Cerebellar cortex (tissue), 1 donor: ENCODE measurements at regions not wholly inside any gene's neighbourhood (a gene's known extent, or its start where the extent isn't known, plus 50 kb on each side); places are given as distances from the start of the nearest gene placed in this dataset.

Source experiments
- DNase-seq: peaks from one replicate; pipeline ENCODE4 v3.0.0-alpha.2; 2015; ENCODE audit warnings: low spot score

DNA sequence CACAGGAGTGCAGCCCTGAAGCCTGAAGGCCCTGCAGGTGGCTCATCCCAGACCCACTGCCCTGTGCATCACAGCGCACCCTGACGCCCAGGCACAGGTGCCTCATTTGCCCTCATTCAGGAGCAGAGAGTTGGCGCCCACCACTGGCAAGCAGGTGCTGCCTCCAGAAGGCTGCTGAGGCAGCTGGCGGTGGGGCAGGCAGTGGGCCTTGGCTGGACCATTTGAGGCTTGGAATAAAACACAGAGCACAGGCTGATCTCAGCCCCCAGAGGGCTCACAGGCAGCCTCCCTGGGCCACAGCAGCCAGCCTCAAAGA lies 1151.9 kb downstream of the BRD1 start:
- no peak for DNase-seq

DNA sequence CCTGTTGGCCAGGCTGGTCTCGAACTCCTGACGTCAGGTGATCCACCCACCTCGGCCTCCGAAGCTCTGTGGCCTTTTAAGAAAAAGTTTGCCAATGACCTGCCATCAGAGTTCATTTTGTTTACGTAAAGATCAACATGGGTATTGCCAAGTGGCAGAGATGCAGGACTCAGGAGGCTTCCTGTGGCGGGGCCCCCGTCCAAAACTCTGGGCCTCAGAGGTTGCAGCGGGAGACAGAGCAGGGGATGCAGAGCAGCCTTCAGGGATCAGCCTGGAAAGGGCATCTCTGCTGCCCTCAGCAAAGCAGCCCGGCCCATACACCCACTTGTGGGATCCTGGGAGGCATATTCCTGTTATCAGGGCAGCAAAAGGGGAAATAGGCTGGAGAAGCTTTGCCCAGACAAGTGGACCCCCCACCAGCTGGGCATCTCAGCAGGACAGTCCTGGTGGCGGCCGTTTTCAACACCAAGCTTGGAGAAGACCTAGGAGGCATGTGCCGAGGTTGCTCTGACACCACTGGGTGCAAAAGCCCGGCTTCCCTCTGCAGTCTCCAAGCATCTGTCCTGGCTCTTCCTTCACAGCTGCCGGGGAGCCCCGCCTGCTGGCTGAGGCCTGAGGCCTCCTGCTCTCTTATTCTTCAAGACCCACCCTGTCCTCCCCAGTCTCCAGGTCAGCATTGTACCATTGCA lies 1152.4 kb downstream of the BRD1 start:
- DNase-seq, result no peak

DNA sequence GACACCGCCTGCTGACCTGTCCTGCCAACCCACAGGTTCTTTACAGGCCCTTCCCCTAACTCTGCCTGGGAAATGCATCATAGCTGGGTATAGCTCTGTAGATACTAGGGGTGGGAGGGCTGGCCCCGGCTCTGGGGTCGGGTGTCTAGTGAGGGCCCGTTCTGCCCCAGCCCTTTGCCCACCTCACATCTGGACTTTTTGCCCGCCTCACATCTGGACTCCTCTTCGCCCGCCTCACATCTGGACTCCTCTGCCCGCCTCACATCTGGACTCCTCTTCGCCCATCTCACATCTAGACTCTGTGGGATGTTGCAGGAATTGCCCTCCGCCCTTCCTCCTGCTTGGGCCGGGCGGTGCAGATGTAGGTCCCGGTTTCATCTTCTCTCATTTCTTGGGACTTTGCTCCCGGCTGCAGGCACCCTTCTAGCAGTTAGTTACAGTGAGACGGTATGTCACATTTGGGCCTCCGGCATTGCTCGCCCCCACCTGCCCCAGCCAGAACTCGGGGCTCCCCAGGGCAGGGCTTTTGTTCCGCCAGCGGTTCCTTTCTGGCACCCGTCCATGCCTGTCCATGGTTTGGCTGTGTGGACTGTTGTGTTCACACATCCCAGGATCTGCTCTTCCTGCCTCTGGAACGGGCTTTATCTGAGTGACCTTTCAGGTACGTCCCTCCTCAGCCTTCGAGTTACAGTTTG lies 1153.7 kb downstream of the BRD1 start:
- DNase-seq, result no peak

DNA sequence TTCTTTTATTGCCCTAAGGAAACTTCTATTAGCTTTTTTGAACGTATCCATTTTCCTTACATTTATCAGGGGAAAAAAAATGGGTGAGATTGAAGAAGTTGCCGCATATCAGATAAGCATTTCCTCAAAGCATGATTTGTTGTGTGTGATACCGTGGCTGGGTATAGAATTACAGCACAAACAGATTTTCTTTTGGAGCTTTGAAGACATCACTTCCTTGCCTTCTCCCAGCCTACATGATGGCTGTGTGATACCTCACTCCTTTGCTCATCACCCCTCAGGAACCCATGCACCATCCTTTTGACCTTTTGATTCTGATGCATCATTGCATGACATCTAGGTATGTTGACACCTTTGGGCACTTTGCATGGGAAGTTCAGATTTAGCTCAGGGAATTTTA lies 1155.3 kb downstream of the BRD1 start:
- DNase-seq, result no peak

DNA sequence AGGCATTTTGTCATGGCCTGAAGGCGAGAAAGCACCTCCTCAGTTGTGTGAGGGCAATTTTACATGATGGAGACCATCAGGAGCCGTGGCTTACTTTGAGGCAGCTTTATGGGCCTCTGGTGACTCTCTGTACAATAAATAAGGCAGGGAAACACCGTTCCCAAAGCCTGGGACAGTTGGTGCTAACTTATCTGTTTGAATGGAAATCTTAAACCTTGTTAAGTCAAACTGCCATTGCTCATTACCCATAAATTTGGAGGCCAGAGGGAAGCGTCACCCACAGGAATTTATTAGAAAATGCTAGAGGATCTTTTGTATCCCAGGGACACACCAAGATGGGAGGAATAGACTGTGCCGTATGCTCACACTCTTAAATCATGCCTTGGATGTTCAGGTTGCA lies 1156.9 kb downstream of the BRD1 start:
- no peak for DNase-seq

GRCh38 chr22:48669986-48670716 lies 1157.5 kb downstream of the BRD1 start:
- no peak for DNase-seq

DNA sequence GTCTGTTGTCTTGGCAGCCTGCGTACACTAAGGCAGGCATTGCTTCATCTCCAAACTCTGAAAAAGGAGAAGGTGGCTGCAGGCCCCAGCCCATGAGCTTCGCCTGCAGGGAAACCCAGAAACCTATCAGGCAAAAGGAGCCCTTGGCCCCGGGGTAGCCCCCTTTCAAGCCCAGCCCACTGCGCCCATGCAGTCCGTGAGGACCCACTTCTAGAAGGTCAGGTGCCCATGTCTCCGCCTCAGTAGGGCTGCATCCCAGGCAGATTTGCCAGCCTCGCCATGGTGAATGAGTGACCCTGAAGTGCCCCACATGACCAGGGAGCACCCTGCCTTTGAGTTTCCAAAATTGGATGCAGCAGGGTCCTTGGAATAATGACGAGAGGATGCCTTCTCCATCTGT lies 1158.4 kb downstream of the BRD1 start:
- no peak for DNase-seq

DNA sequence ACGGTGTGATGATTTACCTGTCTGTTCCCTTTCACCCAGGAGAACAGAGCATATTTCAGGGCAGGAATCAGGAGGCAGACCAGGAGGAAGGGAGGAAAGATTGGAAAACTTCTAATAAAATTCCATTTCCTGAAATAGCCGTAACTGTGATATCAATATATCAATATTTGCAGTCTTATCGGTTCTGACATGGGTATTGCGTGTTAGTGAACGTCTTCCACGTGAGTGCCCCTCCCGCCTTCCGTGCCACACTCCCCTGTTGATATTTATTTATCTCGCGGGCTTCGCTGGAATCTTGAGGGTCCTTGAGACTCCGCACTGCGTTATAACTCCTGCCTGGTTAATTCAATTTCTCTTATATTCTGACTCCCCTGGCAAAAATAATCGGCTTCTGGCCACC lies 1160.4 kb downstream of the BRD1 start:
- no peak for DNase-seq

DNA sequence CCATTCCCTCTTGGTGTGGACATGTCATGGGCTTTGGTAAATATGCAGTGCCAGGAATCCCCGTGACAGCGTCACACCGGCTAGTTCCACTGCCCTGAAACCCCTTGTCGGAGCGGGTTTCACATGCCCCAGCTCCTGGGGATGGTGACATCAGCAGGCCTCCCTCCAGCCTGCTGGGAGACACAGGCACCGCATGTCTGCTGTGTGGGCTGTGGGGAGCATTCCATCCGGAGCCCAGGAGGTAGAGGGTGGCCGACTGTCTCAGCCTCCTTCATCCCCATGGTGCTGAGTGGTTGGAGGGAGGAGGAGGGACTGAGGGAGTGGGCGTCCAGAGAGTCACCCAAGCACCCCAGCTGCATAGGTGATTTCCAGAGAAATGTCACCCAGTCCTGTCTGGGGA lies 1161.1 kb downstream of the BRD1 start:
- DNase-seq, result no peak

DNA sequence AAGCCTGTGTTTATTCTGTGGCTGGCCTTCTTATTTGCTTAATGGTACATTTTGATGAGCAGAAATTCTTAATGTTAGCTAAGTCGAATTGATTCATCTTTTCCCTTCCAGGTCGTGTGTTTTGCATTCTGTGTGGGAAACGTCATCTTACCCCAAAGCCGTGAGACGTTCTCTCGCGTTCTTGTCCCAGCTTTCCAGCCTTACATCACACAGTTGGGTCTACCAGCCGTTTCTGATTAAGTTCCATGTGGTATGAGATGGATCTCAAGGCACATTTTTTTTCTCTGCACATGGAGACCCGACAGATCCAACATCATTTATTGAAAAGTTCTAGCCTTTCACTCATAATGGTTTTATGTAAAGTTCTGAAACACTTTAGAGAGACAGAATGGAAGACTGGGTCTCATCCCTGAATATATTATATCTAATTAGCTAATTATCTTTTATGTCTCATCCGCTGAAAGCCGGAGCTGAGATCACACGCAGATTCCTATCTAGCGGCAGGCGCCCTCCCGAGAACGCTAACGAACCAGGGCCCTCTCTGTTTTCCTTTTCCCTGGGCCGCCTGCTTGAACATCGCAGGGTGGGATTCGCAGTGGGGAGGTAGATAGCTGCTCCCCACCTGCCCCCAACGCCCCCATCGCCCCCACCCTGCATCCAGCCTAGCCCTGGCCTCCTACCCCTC lies 1162.2 kb downstream of the BRD1 start:
- no peak for DNase-seq

GRCh38 chr22:48664586-48664985 lies 1163.1 kb downstream of the BRD1 start:
- DNase-seq, result peak; percentile 44

- no peak for DNase-seq
These were observed 1164.4 kb downstream of the BRD1 start for GRCh38 chr22:48663297-48663696.

DNA sequence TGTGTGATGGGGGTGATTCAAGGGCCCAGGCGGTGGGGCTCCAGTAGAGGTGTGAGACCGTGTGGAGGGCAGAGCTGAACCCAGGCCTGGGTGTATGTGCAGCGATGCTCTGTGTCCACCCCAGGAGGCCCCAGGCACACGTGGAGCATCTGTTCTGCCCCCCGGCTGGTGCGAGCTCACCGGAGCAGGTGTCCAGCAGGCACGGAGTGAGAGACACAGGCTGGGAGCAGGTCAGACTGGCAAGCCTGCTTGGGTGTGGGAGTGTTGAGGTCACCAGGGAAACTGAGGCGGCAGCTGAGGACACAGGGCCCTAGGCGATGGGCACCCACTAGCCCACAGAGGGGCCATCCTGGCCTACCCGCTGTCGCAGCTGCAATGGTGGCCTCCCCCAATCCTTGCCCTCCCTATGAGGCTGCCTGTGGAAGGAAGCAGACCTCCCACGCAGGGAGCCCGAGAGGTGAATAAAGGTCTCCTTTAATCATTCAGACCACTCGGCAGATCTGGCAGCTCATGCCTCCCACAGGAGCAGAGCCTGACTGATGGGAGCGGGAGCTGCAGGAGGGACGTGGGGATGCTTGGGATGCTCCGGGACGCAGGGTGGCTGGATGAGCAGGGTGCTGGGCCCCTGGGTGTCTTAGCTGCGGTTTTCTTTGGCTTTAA lies 1165.1 kb downstream of the BRD1 start:
- no peak for DNase-seq

- DNase-seq, result no peak
These were observed 1165.7 kb downstream of the BRD1 start for GRCh38 chr22:48661984-48662383.

- DNase-seq, result peak; percentile 44
These were observed 1166.6 kb downstream of the BRD1 start for GRCh38 chr22:48660790-48661740.

- DNase-seq, result no peak
These were observed 1167.4 kb downstream of the BRD1 start for GRCh38 chr22:48660104-48660789.

- DNase-seq, result no peak
These were observed 1168.2 kb downstream of the BRD1 start for GRCh38 chr22:48659404-48659996.

DNA sequence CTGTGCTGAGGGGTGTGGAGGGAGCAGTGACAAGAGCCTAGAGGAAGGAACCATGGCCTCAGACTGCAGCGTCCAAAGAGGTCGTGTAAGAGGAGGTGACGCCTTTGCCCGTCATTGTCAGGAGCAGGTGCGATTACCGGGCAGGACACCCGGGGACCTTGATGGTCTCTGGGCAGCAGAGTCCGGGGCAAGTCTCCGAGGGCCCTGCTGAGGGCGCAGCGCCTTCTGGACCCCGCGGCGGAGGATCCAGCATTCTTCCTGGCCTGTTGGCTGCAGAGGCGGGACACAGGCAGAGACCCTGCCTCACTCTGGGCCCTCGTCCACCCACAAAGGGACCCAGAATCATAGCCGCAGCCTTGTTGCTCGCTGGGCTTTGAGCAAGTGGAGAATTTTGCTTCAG lies 1168.8 kb downstream of the BRD1 start:
- no peak for DNase-seq

- no peak for DNase-seq
These were observed 1169.4 kb downstream of the BRD1 start for GRCh38 chr22:48658246-48658645.

DNA sequence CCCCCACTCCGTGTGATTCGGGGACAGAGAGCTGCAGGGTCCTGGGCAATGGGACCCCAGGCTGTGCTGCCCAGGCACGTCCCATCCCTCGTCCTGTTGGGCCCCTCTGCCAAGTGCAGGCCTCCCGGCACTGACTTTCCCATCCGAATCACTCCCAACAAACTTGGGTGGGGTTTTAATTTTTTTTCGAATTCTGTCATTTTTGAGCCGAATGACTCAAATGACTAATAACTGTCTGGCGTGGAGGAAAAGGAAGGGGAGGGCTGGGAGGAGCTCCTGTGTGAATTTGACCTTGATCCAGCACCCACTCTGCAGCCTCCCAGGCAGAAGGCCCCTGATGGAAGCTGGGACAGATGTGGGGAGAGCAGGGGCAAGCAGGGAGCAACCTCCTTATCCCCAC lies 1173.2 kb downstream of the BRD1 start:
- no peak for DNase-seq
